SU-DHL-6 (cell line): ENCODE measurements at regions not wholly inside any gene's neighbourhood (a gene's known extent, or its start where the extent isn't known, plus 50 kb on each side); places are given as distances from the start of the nearest gene placed in this dataset.

Source experiments
- H2AFZ ChIP-seq: fragments of 200-600 bp; sonication (generic); 2 replicates; pipeline ENCODE4 v1.6.1; 2014; ENCODE audit warnings: low read depth, mild to moderate bottlenecking, moderate library complexity, mixed read lengths, antibody characterized with exemption, low read length; ENCODE audit not compliant: severe bottlenecking
- H3F3A ChIP-seq: fragments of 200-600 bp; shearing (Covaris generic); 2 replicates; pipeline ENCODE4 v1.6.0; 2016; ENCODE audit warnings: antibody characterized with exemption, mild to moderate bottlenecking; ENCODE audit not compliant: insufficient read depth
- H3K27ac ChIP-seq: fragments of 200-600 bp; sonication (generic); 2 replicates; pipeline ENCODE4 v1.5.1; 2016; ENCODE audit warnings: low read depth, mild to moderate bottlenecking, low read length, moderate library complexity, mixed read lengths
- H3K27me3 ChIP-seq: fragments of 200-600 bp; sonication (generic), shearing (Covaris generic); 2 replicates; pipeline ENCODE4 v1.6.0; 2014; ENCODE audit warnings: mild to moderate bottlenecking, low read length
- H3K36me3 ChIP-seq: fragments of 200-600 bp; sonication (generic); 2 replicates; pipeline ENCODE4 v1.6.1; 2014; ENCODE audit warnings: mild to moderate bottlenecking, low read length, mixed read lengths
- H3K4me2 ChIP-seq: fragments of 300-600, 200-600 bp; shearing (Covaris generic), sonication (generic); 2 replicates; pipeline ENCODE4 v1.6.0; 2014; ENCODE audit warnings: low read length, low read depth, mild to moderate bottlenecking; ENCODE audit not compliant: poor library complexity, severe bottlenecking
- H3K4me3 ChIP-seq: fragments of 200-600 bp; sonication (generic); 2 replicates; pipeline ENCODE4 v1.5.1; 2014; ENCODE audit warnings: antibody characterized with exemption, low read length, mild to moderate bottlenecking, mixed read lengths; ENCODE audit not compliant: insufficient read depth, poor library complexity, severe bottlenecking
- H3K79me2 ChIP-seq: fragments of 200-600 bp; sonication (generic); 2 replicates; pipeline ENCODE4 v1.6.1; 2014; ENCODE audit warnings: mild to moderate bottlenecking, low read length, moderate library complexity; ENCODE audit not compliant: insufficient read depth
- H3K9ac ChIP-seq: fragments of 200-600 bp; sonication (generic); 2 replicates; pipeline ENCODE4 v1.7.0; 2014; ENCODE audit warnings: mild to moderate bottlenecking, low read length
- H3K9me2 ChIP-seq: fragments of 200-600 bp; sonication (generic); replicated peaks from 2 replicates; pipeline ENCODE4 v1.6.1; 2014; ENCODE audit warnings: low read length; ENCODE audit not compliant: insufficient read depth
- H3K9me3 ChIP-seq: fragments of 200-600 bp; sonication (generic); 2 replicates; pipeline ENCODE4 v1.6.1; 2014; ENCODE audit warnings: low read length, mixed read lengths; ENCODE audit not compliant: insufficient read depth
- H4K20me1 ChIP-seq: fragments of 200-600 bp; sonication (generic); 2 replicates; pipeline ENCODE4 v1.6.1; 2014; ENCODE audit warnings: low read depth, mild to moderate bottlenecking, antibody characterized with exemption, low read length, moderate library complexity, mixed read lengths
- EZH2phosphoT487 ChIP-seq: fragments of 200-600 bp; sonication (generic), shearing (Covaris generic); conservative IDR thresholded peaks from 2 replicates; pipeline ENCODE4 v1.6.1; 2018; ENCODE audit warnings: mild to moderate bottlenecking, antibody characterized with exemption, low read length, moderate library complexity, mixed read lengths
- TF ChIP-seq, protein P1 (sequence below): fragments of 200-600 bp; sonication (generic); IDR thresholded peaks from one replicate; pipeline ENCODE4 v1.5.1; 2017; ENCODE audit warnings: antibody characterized with exemption, mild to moderate bottlenecking, low read length, moderate library complexity; ENCODE audit not compliant: insufficient read depth, poor library complexity, severe bottlenecking

GRCh38 chr7:47039089-47039648 is 542.7 kb downstream of the TNS3 start:
- Histone ChIP-seq H3K4me3 (no peak overlapping the region), H4K20me1 (no peaks in the 10 kb centered on the region)

GRCh38 chr7:47038621-47039020 is 543.3 kb downstream of the TNS3 start:
- Histone ChIP-seq H4K20me1 (no peaks in the 10 kb centered on the region), H3K27ac (no peak overlapping the region), H3K27me3 (no peaks in the 10 kb centered on the region), H3K9me2 (no peaks in the 10 kb centered on the region), H3F3A (no peaks in the 10 kb centered on the region), H3K79me2 (no peaks in the 10 kb centered on the region), H3K9ac (no peak overlapping the region), H2AFZ (no peak overlapping the region), H3K4me2 (no peak overlapping the region), H3K9me3 (no peaks in the 10 kb centered on the region), H3K36me3 (no peaks in the 10 kb centered on the region), H3K4me3 (no peak overlapping the region)
- TF ChIP-seq, protein P1, sequence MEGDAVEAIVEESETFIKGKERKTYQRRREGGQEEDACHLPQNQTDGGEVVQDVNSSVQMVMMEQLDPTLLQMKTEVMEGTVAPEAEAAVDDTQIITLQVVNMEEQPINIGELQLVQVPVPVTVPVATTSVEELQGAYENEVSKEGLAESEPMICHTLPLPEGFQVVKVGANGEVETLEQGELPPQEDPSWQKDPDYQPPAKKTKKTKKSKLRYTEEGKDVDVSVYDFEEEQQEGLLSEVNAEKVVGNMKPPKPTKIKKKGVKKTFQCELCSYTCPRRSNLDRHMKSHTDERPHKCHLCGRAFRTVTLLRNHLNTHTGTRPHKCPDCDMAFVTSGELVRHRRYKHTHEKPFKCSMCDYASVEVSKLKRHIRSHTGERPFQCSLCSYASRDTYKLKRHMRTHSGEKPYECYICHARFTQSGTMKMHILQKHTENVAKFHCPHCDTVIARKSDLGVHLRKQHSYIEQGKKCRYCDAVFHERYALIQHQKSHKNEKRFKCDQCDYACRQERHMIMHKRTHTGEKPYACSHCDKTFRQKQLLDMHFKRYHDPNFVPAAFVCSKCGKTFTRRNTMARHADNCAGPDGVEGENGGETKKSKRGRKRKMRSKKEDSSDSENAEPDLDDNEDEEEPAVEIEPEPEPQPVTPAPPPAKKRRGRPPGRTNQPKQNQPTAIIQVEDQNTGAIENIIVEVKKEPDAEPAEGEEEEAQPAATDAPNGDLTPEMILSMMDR: no peak
- TF ChIP-seq EZH2phosphoT487: no peak

More at GRCh38 chr7:47039089-47039648, 542.7 kb downstream of the TNS3 start:
- no peaks in the 10 kb centered on the region for H3K36me3 ChIP-seq
- no peak overlapping the region for H3K27ac ChIP-seq
- TF ChIP-seq EZH2phosphoT487: no peak
- TF ChIP-seq, protein P1: no peak
- H3K79me2 ChIP-seq: no peaks in the 10 kb centered on the region
- no peaks in the 10 kb centered on the region for H3F3A ChIP-seq
- H3K9ac ChIP-seq: no peak overlapping the region
- H3K4me2 ChIP-seq: no peak overlapping the region
- no peak overlapping the region for H2AFZ ChIP-seq
- no peaks in the 10 kb centered on the region for H3K27me3 ChIP-seq
- H3K9me2 ChIP-seq: no peaks in the 10 kb centered on the region
- no peaks in the 10 kb centered on the region for H3K9me3 ChIP-seq

DNA sequence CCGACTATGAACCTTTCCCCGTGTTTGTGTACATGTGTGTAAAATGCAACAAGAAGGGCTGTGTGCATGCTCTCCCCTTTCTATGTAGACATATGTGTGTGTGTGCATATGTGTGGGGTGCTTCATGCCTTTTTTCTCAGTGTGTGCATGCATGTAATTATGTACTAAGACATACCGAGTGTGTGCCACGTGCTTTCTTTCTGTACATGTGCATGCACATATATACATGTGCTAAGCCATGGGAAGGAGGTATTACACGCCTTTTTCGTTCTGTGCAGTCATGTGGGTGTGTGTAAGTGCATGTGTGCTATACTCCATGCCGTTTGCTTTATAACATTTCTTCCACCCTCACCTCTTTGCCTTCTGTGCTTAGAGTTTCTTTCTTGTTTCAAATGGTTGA is 544.3 kb downstream of the TNS3 start:
- no peak overlapping the region for H2AFZ ChIP-seq
- no peaks in the 10 kb centered on the region for H3K9me3 ChIP-seq
- H3K4me2 ChIP-seq: no peak overlapping the region
- no peaks in the 10 kb centered on the region for H3K27me3 ChIP-seq
- TF ChIP-seq EZH2phosphoT487: no peak
- TF ChIP-seq, protein P1: no peak
- H3K9me2 ChIP-seq: no peaks in the 10 kb centered on the region
- H3K9ac ChIP-seq: no peak overlapping the region
- no peak overlapping the region for H3K4me3 ChIP-seq
- H3K27ac ChIP-seq: no peak overlapping the region
- H3F3A ChIP-seq: no peaks in the 10 kb centered on the region
- no peaks in the 10 kb centered on the region for H3K79me2 ChIP-seq
- no peaks in the 10 kb centered on the region for H3K36me3 ChIP-seq
- no peaks in the 10 kb centered on the region for H4K20me1 ChIP-seq
